ENCODE measurements at regions not wholly inside any gene's neighbourhood (a gene's known extent, or its start where the extent isn't known, plus 50 kb on each side); places are given as distances from the start of the nearest gene placed in this dataset.
"Not testable (repeated sequence)": the region's sequence is repeated elsewhere in the genome, so short reads cannot be mapped to it uniquely, and the experiment has no call there.

DNA sequence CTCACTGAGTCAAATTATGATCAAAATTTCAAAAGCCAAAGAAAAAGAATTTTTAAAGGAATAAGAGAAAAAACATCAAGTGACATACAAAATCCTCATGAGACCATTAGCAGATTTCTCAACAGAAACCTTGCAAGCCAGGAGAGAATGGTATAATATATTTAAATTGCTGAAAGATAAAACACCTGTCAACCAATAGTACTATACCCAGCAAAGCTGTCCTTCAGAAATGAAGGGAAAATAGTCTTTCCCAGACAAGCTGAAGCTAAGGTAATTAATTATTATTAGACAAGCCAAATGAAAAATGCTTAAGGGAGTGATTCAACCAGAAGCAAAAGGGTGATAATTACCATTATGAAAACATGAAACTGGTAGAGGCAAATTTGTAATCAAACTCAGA lies 104.2 kb upstream of the TET2 start:
- DNase-seq (ENCODE audit: low spot score) = no peak

DNA sequence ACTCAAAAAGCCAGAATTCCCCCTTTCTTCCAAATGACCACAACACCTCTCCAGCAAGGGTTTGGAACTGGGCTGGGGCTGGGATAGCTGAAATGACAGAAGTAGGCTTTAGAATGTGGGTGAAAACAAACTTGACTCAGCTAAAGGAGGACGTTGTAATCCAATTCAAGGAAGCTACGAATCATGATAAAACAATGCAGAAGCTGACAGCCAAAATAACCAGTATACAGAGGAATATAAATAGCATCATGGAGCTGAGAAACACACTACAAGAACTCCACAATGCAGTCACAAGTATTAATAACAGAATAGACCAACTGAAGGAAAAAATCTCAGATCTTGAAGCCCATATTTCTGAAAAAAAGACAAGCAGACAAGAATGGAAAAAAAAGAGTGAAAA lies 95.8 kb upstream of the TET2 start:
- no peak for DNase-seq (ENCODE audit: low spot score)

DNA sequence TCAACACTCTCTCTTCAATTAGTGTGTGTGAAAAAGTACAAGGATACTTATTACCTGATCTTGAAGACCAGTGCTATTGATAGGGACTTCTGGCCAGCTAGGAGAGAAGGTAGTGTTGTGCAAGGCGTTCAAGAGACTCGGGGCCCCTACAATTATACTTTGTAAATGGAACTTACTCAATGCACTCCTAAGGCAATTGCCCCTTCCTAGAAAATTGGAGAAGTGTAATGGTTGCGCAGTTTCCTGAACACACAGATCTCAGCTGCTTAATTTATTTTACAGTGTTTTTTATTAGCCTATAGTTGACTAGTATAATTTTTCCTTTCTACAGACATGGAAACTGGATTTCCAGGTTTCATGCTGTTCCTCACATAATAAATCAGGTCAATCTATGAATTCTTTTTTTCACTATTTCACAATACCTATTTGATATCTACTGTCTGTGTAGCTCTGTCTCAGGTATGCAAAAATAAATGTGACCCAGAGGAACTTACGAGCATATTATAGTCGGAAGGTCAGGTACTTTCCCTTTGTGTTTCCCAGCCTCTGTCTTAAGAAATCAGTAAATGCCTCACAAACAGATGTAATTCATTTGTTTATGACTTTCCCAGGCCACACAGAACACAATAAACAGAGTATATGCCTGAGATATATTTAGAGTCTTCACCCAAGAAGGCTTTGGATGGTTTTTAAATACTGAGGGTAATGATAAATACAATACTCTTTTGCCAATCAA lies 89.1 kb upstream of the TET2 start:
- no peak for DNase-seq (ENCODE audit: low spot score)

DNA sequence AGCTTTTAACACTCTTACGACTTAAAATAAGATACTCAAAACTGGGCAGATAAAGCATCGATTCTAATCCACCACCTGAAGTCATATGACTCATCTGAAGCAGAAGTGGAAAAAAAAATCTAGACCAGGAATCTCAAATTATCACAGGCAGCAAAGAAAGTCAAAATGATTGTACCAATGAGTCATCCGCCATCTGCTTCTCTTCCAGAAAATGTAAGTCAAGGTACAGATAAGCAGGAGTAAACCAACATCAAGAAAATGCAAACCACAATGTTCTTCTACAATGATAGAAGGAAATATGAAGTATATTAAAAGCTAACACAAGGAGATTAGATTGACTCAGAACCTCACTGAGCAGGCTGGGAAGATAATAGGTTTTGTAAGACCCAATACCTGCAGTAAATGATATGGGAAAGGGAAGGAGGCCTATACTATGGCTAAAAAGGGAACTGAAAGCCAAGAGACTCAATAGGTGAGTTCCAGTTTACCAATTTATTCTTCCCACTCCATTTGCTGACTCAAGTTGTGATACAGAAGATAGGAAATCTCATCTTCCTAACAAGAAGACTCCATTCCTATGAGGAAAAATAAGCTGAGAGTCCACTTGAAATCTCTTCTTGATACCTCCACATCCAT lies 88.4 kb upstream of the TET2 start:
- no peak for DNase-seq (ENCODE audit: low spot score)

DNA sequence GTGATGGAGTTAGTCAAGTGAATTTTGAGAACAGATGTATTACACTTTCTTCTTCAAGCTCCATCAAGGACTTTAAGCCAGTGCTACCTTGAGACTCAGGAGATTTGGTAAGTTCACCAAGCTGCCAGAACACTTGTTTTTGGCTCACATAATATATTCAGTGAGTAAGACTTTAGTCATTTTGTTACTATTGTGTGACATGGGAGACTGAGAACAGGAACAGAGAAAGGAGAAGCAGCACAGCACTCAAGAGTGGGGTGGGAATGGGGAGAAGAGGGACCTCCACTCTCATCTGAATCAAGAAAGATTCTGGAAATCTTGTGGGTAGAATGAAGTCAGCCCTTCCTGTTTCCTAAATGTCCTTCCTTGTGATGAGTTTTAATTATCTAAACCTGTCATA lies 87.3 kb upstream of the TET2 start:
- no peak for DNase-seq (ENCODE audit: low spot score)

DNA sequence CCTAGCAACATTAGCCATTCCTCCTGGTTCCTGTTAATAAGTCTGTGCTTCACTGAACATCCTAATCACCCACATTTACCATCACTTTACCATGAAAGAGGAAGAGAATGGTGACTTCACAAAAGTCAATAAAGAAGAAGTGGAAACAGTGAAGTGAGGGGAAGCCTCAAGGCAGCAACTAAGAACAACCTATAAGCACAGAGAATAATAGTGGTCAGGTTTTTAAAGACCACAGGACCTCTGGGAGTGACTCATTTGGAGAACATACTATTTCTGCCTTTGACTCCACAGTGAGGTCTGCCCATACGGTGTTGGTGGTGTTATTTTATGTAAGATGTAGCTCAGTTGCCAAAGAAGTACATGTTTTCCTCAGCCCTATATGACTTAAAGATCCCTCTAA lies 86.0 kb upstream of the TET2 start:
- DNase-seq (ENCODE audit: low spot score) = no peak

DNA sequence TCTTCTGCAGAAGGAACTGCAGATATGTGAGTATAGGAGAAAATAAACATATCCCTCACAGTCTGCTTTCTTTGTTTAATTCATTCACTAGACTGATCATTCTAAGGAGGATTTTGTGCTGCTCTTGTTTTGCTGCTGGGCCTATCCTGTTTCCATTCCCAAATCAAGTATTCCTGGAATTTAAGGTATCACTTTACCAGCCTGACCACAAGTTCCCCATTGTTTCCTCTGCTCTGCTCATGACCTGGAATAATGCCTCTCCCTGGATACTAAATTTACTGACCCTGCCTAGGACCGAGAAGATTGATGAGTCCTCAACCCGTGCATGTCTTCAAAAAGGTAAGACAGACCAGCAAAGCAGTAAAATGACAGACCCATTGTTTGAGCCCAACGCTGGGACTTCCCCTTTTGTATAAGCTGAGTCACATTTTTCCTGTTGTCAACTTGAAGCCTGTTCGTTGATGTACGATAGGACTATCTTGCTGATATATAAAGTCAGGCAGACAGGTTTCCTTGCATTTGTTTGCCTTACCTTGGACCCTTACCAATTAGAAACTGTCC lies 85.5 kb upstream of the TET2 start:
- no peak for DNase-seq (ENCODE audit: low spot score)

DNA sequence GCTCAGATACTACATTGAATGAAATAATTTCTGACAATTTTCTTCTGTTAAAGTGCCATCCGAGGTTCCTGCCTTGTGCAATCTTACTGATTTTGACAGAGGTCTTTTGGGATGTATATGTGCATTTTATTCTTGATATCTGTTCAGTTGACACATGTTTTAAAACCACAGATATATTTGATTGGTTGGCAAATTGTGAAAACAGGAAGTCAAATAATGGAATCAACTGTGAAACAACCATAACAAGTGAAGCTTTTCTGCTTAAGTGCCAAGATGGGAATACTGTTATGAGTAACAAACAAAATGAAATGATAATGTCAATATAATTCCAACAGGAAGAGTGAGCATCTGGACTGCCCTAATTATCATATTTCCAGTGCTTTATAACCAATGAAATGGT lies 84.9 kb upstream of the TET2 start:
- no peak for DNase-seq (ENCODE audit: low spot score)

DNA sequence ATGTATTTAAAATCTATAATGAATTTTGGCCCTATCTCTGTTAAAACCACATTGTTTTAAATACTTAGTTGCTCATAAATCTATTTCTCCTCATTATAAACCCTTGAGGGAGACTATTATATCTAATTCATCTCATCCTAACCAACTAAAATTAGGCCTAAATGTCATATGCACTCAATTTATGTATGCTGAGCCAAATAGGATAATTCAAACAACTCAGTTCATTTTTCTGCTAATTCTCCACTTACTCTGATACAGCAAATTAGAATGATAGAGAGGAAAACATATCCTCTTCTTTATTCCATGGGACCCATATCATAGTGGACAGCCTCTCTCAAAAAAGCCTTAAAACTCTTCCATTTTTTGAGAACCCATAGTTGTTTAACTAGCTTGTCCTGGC lies 80.3 kb upstream of the TET2 start:
- no peak for DNase-seq (ENCODE audit: low spot score)

DNA sequence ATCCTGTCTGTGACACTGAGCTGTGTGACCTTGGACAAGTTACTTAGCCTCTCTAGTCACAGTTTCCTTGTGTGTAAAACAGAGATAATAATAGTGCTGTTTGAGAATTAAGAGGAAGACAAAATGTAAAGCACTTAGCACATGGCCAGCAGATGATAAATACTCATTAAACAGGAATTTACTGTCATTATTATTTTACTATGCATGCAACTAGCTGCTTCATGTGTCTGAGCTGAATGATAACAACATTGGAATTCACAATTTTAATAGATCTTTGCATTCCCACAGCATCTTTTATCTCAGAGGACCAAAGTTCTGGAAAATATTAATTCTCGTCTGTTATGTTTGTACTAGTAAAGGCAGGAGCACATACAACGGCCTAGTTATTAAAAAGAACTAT lies 79.2 kb upstream of the TET2 start:
- no peak for DNase-seq (ENCODE audit: low spot score)

DNA sequence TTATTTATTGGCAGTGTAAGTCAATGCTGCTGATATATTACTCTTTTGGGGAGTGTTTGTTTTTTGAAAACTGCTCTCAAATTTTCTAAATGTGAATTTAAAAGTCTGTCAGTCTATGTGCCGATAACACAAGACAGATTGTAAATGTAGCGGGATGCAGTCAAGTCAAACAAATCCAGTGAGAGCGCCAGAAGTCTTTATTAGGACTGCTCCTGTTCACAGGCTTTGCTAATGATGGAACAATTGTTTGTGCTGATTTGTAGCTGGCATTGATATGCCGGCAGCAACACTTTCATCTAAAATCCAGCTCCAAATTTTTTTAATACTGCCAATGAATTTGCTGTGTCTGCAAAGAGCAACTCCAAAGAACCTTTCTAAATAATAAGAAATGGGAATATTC lies 78.7 kb upstream of the TET2 start:
- no peak for DNase-seq (ENCODE audit: low spot score)

DNA sequence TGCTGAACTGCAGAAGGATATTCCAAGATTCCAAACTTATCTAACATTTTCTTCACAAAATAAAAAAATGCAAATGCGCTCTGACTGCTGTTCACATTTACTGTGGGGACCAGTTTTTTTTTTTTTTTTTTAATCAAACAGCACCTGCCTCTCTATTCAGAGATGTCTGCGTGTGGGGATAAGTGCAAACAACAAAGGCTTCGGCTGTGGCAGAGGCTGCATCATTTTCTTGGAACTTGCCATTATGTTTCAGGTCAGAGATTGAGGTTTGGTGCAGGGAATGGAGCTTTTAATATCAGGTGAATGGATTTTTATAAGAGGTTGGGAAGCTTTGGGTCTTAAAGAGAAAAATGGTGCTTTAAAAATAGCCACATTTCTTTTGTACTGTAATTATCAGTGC lies 78.2 kb upstream of the TET2 start:
- DNase-seq (ENCODE audit: low spot score) = no peak

DNA sequence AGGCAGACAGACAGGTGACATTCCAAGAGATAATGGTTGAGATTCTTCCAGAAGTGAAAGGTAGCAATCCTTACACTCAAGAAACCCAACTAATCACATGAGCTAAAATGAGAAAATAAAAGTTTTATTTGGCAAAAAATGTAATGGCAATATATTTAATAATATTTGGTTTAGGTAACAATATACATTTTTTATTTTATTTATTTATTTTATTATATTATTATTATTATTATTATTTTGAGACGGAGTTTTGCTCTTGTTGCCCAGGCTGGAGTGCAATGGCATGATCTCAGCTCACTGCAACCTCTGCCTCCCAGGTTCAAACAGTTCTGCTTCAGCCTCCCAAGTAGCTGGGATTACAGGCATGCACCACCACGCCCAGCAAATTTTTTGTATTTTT lies 74.6 kb upstream of the TET2 start:
- not testable (repeated sequence) for DNase-seq (ENCODE audit: low spot score)

DNA sequence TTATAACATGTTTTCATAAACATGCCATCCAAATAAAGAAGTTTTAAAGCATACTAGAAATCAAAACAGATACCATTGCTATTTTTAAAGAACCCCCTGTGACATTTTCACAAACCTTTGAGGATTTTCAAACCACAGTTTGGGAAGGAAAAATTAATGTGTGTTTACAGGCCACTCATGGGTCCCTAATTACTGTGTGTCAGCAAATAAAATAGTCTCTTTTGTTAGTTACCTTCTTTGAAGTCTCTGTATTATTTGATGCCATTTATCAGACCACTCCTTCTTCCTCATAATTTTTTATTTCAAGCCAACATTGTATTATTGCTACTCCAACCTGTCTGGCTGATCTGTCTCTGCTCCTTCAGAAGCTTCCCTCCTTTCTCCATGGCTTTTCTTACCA lies 72.6 kb upstream of the TET2 start:
- DNase-seq (ENCODE audit: low spot score) = no peak

DNA sequence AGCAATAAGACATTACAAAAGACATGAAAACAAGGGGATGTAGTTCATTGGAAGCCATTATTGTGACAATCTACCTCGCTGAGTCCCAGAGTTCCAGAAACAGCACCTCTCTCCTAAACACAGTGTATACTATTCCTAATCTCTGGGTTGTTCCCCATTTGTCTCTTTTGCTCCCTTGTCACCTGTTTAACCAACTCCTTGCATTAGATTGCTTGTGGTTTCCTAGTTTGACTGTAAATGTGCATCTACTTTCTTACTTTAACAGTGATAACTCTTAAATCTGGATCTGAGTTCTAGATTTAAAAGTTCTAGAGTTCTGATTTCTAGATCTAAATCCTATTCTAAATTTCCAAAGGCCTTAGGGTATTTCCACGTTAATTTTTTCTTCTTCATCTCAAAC lies 71.6 kb upstream of the TET2 start:
- DNase-seq (ENCODE audit: low spot score) = no peak

DNA sequence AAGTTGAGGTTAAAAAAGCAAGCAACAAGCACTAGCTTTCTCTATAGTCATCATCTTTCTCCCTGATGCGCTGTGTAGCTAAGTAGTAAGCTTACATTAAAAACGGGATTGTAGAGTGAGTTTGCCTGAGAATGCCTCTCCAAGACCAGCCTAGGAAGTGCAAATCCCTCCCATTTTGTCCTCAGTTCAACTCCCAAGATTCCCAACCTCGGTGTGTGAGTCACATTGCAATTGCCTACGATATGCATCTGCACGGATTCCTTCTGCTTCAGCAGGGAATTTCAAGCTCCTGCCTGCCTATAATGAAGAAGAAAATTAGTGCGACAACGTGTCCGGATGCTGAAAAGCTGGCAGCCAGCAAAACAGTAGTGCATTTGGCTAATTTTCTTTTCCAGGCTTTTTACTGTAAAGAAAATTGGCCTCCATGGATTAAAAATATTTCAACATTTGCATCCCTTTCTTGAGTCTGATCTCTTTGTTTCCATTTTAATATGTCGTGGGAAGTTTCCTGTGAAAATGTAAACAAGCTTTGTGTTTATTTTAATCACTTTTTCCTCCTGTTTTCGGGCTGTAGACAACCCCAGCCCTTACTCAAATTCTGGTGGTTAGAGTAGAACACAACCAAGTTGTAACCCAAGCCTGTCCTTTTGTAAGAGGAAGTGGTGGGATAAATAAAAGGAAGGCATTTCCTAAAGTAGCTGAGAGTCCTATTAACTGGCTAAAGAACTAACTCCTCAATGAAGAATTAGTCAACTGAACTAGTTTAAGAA lies 58.4 kb upstream of the TET2 start:
- peak; percentile 39 for DNase-seq (ENCODE audit: low spot score)

DNA sequence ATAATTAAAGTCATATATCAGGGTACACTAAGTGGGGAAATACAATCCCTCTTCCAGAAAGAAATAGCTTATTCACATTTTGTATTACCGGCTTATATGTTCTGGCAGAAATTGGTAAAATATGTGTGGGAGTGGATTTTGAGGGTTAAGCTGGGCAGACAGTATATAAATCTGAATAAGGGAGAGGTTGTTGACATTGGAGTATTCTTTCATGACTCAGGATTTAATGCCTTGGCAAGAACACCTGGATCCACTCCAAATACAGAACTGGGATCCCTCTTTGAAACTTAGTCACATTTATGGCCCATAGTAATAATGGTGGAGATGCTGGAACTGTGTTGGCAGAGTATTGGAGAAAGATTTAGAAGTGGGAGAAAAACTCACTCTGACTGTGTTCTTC lies 54.3 kb upstream of the TET2 start:
- no peak for DNase-seq (ENCODE audit: low spot score)

DNA sequence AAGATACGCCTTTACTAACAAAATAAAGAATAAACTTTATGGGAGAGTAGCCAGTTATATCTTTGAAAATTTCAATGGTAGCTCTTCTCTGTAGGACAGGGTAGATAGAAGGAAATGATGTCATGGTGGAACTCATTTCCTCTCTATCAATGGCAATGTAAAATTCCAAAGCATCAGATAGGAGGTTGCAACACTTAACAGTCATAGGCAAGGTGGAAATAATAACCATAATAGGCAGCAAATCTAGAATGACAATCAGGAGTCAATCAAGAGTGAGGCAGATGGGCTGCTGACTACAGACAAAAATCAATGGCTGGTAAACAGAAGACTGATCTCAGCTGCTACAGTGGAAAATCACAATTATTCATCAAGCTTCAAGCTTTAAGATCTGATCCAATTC lies 53.9 kb upstream of the TET2 start:
- DNase-seq (ENCODE audit: low spot score) = no peak

DNA sequence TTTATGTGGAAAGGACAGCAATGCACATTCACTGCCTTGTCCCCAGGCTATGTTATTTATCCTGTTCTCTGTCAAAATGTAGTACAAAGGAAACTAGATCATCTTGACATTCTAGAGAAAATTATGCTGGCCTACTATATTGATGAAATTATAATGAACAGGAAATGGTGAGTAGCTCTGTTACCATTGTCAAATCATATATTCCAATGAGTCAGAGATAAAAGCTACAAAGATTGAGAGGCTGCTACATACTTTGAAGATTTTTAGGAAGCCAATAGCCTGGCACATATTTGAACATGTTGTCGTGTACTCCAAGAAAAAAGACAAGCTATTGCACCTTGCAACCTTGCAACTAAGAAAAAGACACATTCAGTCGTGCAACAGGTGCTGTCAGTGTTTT lies 52.7 kb upstream of the TET2 start:
- DNase-seq (ENCODE audit: low spot score) = no peak

Measured in SK-N-DZ (cell line).